Stomach smooth muscle (tissue), 2 donors: ENCODE measurements at regions not wholly inside any gene's neighbourhood (a gene's known extent, or its start where the extent isn't known, plus 50 kb on each side); places are given as distances from the start of the nearest gene placed in this dataset.

ENCODE experiments used
- H3K27ac ChIP-seq: one replicate; pipeline ENCODE4 v1.7.0; 2013; ENCODE audit warnings: mild to moderate bottlenecking, low read length, inconsistent platforms
- H3K27me3 ChIP-seq, 2 donors: one replicate each; pipeline ENCODE4 v1.7.0; 2013; ENCODE audit warnings: low read length in 2 of 2; ENCODE audit not compliant: insufficient read depth in 2 of 2, control insufficient read depth in 1 of 2
- H3K36me3 ChIP-seq, 2 donors: one replicate each; pipeline ENCODE4 v1.7.0; 2013; ENCODE audit warnings: low read length in 2 of 2; ENCODE audit not compliant: control insufficient read depth in 2 of 2, insufficient read depth in 2 of 2
- H3K4me1 ChIP-seq: one replicate; pipeline ENCODE4 v1.7.0; 2013; ENCODE audit warnings: low read length; ENCODE audit not compliant: control insufficient read depth, insufficient read depth
- H3K4me3 ChIP-seq, 2 donors: one replicate each; pipeline ENCODE4 v1.7.0; 2013; ENCODE audit warnings: low read length in 2 of 2
- H3K9ac ChIP-seq, 2 donors: one replicate each; pipeline ENCODE4 v1.7.0; 2013; ENCODE audit warnings: low read length in 2 of 2, mild to moderate bottlenecking in 1 of 2
- H3K9me3 ChIP-seq, 2 donors: one replicate each; pipeline ENCODE4 v1.7.0; 2013; ENCODE audit warnings: low read length in 2 of 2; ENCODE audit not compliant: control insufficient read depth in 2 of 2
- donor health status: healthy.
- donor health status: Pancreatic carcinoma.

DNA sequence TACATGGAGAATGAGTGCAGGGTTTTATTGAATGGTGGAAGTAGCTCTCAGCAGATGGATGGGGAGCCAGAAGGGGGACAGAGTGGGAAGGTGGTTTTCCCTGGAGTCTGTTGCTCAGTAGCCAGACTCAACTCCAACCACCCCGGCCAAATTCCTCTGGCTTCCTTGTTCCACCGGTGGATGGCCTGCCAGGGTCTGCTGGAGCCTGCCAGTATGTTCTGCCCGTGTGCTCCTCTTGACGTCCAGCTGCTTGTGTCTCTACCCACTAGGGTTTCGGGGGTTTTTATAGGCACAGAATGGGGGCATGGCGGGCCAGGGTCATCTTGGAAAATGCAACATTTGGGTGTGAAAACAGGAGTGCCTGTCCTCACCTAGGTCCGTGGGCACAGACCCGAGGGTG, 51.4 kb upstream of the KLF9 start:
- Histone ChIP-seq H3K9ac (no peak overlapping the region), H3K27me3 (no peaks in the 10 kb centered on the region), H3K36me3 (no peaks in the 10 kb centered on the region), H3K4me3 (no peak overlapping the region), H3K9me3 (no peaks in the 10 kb centered on the region), H3K27ac (no peak overlapping the region), H3K4me1 (peaks cover 20% of the 10 kb centered on the region)

DNA sequence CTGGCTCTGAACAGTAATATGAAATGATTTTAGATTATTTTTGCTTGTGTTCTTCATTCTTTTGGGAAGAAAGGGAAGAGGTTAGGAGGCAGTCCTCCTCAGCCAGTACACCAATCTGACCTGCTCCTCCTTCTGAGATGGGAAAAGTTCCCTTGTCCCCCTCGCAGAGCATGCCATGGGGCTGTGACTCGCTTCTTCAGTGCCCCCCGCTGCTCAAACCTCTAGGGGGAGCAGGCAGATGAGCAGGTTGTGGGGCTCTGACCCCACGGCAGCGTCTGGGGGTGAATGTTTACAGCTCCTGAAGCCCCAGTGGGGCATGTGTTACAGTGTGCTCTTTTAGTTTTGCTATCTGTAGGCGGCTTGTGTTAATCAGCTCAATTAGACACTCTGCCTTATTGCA, 50.9 kb upstream of the KLF9 start:
- no peak overlapping the region for H3K27ac ChIP-seq
- no peaks in the 10 kb centered on the region for H3K27me3 ChIP-seq
- no peak overlapping the region for H3K4me3 ChIP-seq
- H3K4me1 ChIP-seq = peaks cover 17% of the 10 kb centered on the region
- no peaks in the 10 kb centered on the region for H3K9me3 ChIP-seq
- H3K9ac ChIP-seq = no peak overlapping the region
- H3K36me3 ChIP-seq = no peaks in the 10 kb centered on the region
